ENCODE measurements at regions not wholly inside any gene's neighbourhood (a gene's known extent, or its start where the extent isn't known, plus 50 kb on each side); places are given as distances from the start of the nearest gene placed in this dataset.

DNA sequence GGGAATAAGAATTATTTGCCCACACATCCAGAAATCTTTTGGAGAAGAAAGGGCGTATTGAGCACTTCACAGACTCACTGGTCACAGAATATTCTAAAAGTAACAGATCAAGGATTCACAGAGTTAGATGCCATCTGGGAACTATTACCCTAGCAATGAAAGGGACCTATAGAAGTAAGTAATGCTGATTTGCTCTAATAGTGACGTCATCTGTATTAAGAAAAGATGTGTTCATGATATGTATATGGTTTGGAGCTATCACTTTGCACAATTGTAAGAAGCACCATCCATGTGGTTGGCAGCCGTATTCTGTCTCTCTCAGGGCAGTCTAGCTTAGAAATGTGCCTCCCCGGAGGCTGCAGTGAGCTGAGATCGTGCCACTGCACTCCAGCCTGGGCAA lies 52.8 kb upstream of the SV2C start:
- DNase-seq: no peak

GRCh38 chr5:76029739-76030138 lies 53.4 kb upstream of the SV2C start:
- DNase-seq: no peak

DNA sequence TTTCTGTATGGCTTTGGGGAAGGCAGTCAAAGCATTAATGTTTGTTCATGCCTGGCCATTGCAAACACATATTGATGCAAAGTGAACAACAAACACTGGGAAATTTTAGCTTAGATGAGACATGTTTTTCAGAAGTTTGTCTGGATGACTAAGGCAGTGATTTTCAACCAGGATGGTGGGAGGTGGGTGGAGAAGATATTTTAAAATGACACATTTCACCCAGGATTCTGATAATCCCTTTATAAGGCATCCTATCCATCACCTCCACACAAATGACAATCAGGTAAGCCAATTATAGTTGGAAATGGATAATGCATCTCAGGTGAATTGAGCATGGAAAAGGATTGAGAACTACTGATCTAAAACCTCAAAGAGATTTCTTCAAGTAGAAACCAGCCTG lies 57.4 kb upstream of the SV2C start:
- no peak for DNase-seq

GRCh38 chr5:76025069-76025468 lies 58.1 kb upstream of the SV2C start:
- no peak for DNase-seq

- no peak for DNase-seq
Measured at GRCh38 chr5:76022611-76023010, 60.6 kb upstream of the SV2C start.

DNA sequence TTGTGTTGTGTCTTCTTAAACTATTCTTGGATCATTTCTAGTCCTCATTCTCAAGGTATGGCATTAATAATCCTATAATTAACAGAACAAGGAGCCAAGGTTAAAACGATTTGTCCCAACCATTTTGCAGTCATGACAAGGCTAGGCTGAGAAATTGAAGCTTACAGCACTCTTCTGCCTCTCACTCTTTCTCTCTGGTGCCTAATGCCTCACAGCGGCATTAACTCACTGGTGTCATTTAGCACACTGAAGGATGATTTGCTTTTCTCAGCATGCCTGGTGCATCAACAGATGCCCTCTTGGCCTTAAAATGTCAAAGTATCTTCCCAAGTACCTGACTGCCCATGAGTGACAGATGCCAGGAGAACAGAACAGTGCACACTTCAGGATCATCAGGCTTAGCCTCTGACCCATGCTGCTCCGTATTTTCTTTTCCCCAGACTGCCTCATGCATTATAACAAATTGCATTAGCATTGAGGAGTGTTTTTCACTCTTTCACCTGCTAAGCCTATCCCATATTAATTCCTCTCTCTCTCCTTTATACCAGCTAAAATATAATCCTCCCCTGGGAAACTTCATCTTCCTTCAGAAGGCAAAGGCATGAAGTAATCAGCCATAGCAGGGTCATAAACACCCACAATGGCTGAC lies 61.1 kb upstream of the SV2C start:
- no peak for DNase-seq

DNA sequence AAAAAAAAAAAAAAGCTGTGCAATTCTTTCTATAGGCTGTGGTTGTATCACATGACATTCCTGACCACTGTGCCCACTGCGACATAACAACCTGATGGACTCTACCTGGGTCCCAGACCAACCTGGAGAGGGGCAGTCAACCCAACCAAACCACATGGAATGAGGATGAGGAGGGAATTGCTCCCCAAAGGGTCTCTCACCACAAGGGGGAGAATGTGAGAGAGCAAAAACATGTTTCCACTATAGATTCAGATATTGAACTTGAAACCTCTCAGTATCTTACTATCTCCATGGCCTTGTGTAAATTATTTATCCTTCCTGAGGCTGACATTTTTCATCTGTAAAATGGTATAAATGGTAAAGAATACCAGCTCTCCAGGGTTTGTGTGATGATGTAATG lies 66.9 kb upstream of the SV2C start:
- peak in 1 of 2 donors; percentile 6 for DNase-seq

DNA sequence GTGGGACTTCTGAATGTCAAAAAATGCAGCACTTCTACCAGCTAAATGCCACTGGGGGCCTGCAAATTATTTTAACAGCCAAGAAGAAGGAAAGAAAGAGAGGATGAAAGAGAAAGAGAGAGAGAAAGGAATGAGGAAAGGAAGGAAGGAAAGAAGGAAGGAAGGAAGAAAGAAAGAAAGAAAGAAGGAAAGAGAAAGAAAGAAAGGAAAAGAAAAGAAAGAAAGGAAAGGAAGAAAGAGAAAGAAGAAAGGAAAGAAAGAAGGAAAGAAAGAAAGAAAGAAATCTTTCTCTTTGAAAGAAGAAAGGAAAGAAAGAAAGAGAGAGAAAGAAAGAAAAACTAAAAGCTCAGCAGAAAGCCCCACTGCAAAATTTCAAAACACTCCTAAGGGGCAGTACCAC lies 69.2 kb upstream of the SV2C start:
- no peak for DNase-seq

- DNase-seq: no peak
Measured at GRCh38 chr5:76007904-76008303, 75.3 kb upstream of the SV2C start.

GRCh38 chr5:76000582-76000981 lies 82.6 kb upstream of the SV2C start:
- no peak for DNase-seq

DNA sequence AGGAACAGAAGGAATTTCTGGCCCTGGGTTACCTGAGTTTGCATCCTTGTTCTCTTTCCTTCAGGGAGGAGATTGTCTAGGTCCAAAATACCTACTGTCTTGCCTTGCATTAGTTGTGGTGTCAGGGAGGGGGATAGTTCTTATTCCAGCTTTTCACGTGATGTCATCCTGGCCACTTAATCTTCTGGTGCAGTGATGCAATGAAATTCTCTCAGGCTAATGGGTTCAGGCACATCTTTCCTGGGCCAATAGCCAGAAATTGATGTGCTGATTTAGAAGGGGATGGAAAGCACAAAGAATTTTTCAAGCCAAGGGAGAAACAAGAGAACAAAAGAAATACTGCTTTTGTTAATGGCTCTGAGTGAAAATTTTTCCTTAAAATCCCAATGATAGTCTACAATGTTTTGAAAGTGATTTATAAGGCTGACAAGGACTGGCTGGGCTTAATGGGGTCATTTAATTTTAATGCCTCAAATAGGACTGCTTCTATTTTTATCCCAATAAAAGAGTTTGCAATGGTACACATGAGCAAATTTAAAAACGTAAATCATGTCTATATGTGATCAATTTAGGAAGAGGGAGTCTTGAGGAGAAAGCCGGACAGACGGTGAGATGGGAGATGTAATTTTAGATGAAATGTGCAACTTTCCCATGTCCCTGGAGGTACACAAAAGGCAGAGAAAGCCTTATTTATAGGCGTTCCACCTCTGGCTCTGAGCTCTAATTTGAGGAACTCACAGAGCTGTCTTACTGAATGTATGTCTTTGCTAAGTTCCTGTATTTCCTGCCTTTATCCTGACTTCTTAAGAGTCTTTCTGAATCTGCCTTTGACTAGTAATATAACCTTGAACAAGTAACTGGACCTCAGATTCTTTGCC lies 89.3 kb upstream of the SV2C start:
- no peak for DNase-seq

GRCh38 chr5:75993183-75993582 lies 90.0 kb upstream of the SV2C start:
- no peak for DNase-seq

- no peak for DNase-seq
Measured at GRCh38 chr5:75992753-75993152, 90.4 kb upstream of the SV2C start.

DNA sequence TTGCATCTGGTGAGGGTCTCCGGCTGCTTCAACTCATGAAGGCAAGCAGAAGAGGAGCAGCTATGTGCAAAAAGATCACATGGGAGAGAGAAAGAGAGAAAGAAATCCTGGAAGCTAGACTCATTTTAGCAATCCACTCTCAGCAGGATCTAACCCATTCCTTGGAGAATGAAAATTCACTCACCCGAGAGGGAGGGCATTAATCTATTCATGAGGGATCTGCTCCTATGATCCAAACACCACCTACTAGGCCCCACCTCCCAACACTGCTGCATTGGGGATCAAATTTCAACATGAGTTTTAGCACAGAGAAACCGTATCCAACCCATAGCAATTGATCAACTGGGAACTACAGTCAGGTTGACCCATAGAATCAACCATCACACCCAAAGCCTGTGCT lies 98.1 kb upstream of the SV2C start:
- DNase-seq: no peak

DNA sequence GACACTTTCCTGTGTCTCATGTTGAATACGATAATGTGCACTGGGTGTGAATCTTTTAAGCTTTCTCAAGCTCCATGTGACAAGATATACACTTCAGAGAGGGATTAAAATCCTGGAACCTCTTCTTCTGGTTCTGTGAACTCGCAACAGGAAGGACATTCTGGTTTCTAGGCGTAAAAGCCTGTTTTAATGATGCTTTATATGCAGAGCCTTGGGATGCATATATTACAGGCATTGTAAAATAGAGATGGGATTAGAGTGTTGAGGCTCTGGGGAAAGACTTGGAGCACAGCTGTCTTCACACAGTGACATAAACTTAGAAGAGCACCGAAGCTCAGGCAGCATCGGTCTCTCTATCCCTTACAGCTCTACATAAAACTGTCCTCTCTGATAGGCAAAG lies 107.7 kb upstream of the SV2C start:
- no peak for DNase-seq

GRCh38 chr5:75965292-75965691 lies 117.9 kb upstream of the SV2C start:
- DNase-seq: no peak

DNA sequence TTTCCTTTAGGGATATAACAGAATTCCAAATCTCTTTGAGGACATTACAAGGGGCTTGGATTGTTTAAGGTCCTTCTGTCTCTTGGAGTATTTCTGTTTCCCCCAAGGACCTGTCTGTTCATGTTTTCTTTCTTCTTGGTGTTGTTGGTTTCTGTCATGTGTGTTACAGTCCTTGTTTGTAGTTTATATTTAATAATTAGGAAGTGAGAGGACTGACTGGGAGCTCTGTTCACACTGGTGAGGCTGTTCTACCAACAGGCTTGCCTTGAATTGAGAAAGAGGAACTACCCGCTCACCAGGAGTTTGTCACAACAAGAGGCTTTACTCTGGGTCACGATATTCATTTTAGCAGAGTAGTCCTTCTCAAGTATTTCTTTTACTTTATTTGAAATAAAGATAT lies 119.2 kb upstream of the SV2C start:
- peak; percentile 2 to 14 for DNase-seq

GRCh38 chr5:75963554-75963953 lies 119.6 kb upstream of the SV2C start:
- DNase-seq: no peak

GRCh38 chr5:75961818-75962217 lies 121.4 kb upstream of the SV2C start:
- no peak for DNase-seq

DNA sequence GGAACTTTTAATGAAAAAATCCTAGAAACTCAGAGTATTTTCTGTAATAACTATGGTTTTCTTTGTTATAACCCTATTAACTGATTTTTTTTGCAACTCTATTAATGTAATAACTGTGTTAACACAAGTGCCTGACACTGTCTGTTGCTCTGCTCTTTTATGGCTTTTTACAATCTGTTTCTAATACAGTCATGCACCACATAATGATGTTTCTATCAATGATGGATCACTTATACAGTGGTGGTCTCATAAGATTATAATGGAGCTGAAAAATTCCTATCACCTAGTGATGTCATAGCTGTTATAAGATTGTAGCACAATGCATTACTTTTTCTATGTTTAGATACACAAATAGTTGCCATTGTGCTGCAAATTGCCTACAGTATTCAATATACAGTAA lies 123.1 kb upstream of the SV2C start:
- DNase-seq: no peak

DNA sequence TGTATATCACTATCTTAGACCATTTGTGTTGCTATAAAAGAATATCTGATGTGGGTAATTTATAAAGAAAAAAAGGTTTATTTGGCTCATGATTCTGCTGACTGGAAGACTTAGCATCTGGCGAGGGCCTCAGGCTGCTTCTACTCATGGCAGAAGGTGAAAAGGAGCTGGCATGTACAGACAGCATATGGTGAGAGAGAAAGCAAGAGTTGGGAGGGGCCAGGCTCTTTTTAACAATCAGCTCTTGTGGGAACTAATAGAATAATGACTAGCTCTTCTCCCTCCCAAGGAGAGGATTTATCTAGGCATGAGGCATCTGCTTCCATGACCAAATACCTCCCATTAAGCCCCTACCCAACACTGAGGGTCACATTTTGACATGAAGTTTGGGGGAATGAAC lies 130.2 kb upstream of the SV2C start:
- no peak for DNase-seq

- DNase-seq: no peak
Measured at GRCh38 chr5:75952291-75952690, 130.9 kb upstream of the SV2C start.

DNA sequence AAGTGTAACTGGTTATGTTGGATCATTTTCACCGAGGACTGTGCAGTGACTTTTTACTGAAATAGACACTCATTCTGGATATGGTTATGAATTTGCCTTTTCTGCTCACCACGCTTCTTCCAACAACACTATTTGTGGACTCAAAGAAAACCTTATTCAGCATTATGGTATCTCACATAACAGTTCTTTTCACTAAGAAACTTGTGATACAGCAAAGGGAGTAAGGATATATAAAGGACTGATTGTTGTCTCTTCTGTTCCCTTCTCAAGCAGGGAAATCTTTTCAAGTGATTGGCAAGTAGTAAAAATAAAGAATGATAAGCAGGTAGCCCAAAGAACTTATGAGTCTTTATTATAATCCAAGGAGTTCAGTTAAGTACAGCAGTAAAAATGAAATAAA lies 131.5 kb upstream of the SV2C start:
- no peak for DNase-seq

GRCh38 chr5:75951158-75951557 lies 132.0 kb upstream of the SV2C start:
- no peak for DNase-seq

DNA sequence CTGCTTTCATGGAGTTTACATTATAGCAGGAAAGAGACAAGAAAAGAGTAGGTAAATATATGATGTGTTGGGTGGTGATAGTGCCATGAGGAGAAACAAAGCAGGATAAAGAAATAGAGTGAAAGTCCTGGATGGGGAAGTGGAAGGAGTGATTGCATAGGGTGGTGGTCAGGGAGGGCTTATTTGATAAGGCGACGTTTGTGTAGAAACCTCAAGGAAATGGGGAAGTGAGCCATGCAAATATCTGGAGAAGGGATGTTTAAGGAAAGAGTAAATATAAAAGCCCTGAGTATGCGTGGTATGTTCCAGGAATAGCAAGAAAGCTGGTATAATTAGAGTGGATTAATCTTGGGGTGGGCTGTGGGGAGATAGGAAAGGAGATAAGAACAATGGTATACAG lies 134.7 kb upstream of the SV2C start:
- no peak for DNase-seq
